ENCODE measurements at regions not wholly inside any gene's neighbourhood (a gene's known extent, or its start where the extent isn't known, plus 50 kb on each side); places are given as distances from the start of the nearest gene placed in this dataset.

DNA sequence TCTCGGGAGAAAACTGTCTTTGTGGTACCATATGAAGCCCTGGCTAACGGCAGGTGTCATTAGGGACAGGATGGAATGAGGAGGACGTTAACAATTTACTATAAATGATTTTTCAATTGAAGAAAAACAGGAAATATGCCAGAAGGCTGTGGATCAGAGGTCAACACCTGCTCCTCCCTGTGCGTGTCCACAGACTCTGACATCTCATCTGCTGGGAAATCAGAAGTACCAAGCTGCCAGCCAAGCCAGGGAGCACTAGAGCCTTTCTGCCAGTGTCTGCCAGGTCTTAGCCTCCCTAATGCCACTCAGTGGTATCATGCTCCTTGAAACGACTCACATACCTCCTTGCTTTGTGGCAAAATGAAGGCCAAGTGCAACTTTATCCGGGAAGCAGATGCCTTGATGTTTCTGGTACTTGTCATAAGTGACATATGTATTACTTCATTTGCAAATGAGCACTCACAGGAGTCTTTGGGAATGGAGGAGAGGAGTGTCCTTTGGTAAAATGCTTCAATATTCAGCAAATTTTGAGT, 541.1 kb downstream of the SATB2 start:
- no peaks in the 10 kb centered on the region for H3K9me3 ChIP-seq
- TF ChIP-seq, protein P1, sequence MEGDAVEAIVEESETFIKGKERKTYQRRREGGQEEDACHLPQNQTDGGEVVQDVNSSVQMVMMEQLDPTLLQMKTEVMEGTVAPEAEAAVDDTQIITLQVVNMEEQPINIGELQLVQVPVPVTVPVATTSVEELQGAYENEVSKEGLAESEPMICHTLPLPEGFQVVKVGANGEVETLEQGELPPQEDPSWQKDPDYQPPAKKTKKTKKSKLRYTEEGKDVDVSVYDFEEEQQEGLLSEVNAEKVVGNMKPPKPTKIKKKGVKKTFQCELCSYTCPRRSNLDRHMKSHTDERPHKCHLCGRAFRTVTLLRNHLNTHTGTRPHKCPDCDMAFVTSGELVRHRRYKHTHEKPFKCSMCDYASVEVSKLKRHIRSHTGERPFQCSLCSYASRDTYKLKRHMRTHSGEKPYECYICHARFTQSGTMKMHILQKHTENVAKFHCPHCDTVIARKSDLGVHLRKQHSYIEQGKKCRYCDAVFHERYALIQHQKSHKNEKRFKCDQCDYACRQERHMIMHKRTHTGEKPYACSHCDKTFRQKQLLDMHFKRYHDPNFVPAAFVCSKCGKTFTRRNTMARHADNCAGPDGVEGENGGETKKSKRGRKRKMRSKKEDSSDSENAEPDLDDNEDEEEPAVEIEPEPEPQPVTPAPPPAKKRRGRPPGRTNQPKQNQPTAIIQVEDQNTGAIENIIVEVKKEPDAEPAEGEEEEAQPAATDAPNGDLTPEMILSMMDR (IDR thresholded peaks at IDR 0.05; ENCODE audit: low read depth, low read length), result no peak
- DNase-seq, result no peak

DNA sequence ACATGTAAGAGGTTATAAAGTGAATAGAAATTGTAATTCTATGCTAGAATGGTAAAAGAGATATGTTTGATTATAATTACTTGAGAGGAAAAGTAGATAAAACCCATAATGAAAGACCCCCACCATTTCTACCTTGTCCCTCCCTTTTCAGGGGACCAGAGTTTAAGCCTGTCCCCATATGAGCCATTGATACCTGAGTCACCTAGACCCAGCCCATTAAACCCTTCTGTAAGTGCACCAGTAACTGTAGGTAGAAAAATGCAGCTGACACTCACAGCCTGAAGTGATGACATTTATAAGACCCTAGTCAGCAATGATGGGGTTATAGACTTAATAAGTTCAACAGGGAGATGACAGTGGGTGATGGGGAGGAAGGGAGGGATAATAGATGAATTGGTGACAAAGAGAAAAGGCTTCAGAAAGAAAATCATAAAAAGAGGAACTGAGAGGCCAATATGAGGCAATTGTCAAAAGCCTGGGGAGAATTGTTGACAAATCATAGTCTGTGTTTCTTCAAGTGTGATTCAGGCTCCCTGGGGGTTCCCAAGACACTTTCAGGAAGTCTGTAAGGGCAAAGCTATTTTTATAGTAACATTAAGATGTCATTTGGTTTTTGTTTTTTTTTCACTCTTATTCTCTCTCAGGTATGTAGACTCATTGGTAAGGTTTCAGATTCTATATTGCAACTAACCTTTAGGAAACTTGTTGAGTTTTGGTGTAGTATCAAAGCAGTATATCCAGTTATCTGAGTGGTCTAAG, 544.2 kb downstream of the SATB2 start:
- Histone ChIP-seq H3K4me3 (ENCODE audit: low read depth, low read length) (no peak overlapping the region), H3K9me3 (no peaks in the 10 kb centered on the region), H3K27me3 (no peaks in the 10 kb centered on the region), H3K36me3 (no peaks in the 10 kb centered on the region), H3K4me1 (no peaks in the 10 kb centered on the region)
- TF ChIP-seq, protein P1 (IDR thresholded peaks at IDR 0.05; ENCODE audit: low read depth, low read length), result no peak
- DNase-seq, result no peak

More for the DNA sequence above, 541.1 kb downstream of the SATB2 start:
- no peak overlapping the region for H3K4me3 ChIP-seq (ENCODE audit: low read depth, low read length)
- no peaks in the 10 kb centered on the region for H3K4me1 ChIP-seq
- no peaks in the 10 kb centered on the region for H3K27me3 ChIP-seq
- H3K36me3 ChIP-seq, result no peaks in the 10 kb centered on the region

DNA sequence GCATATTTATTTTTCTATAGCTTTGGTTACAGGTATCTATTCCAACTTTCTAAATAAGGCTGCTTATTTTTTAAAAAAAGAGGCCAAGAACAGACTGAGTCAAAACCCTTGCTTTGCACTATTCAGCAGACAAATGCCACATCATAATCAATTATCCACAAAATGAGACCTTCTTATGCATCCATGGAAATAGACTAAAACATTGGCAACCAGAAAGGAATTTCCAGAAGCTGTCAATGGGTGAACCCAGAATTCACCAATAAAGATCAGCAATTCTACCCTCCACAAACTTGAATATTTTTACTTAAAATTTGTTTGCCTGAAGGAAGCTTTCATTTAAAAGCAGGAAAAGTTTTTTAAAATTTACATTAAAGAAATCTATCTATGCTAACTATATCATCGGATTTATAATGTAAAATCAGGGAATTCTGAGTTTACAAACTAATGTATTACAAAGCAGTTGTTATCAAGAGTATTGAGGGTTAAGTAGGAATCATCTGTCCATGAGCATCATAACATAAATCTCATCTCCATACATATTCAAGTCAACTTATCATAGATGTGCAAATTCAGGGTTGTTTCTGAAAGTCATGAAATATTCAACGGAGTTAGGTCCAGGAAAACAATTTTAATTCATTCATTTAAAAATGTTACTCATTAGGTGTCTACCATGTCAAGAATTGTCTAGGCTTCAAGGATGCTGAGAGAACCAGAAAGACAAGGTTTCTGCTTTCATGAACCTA, 548.0 kb downstream of the SATB2 start:
- no peaks in the 10 kb centered on the region for H3K27me3 ChIP-seq
- H3K9me3 ChIP-seq, result no peaks in the 10 kb centered on the region
- TF ChIP-seq, protein P1 (IDR thresholded peaks at IDR 0.05; ENCODE audit: low read depth, low read length), result no peak
- no peaks in the 10 kb centered on the region for H3K36me3 ChIP-seq
- no peaks in the 10 kb centered on the region for H3K4me1 ChIP-seq
- no peak for DNase-seq
- H3K4me3 ChIP-seq (ENCODE audit: low read depth, low read length), result no peak overlapping the region

DNA sequence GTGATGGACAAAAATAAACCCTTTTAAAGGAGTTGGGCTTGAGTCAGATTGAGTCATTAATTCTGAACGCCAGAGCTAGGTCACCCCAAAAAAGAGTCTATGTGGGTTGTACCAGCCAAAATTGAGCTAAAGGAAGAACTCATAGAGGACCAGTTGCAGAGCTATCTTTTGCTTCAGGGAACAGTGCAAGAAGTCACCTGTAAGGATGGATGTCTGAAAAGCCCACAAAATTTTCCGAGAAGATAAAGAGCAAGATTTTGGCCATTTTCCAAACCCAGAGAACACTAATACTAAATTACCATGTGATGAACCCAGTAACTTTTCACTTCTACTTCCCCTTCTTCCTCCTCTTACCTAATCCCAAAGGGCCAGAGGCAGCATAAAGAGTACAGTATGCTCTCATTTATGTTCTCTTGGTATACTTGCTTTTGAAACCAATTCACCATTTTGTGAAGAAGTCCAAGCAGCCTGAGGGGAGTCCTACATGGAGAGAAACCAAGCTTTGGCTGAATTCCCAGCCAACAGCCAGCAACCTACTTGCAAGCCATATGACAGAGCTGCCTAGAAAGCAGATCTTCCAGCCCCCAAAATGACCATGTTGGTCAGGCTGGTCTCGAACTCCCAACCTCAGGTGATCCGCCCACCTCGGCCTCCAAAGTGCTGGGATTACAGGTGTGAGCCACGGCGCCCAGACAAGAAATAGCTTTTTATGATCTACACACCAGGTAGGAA, 551.7 kb downstream of the SATB2 start:
- H3K36me3 ChIP-seq, result no peaks in the 10 kb centered on the region
- DNase-seq, result no peak
- H3K27me3 ChIP-seq, result no peaks in the 10 kb centered on the region
- no peak overlapping the region for H3K4me3 ChIP-seq (ENCODE audit: low read depth, low read length)
- no peaks in the 10 kb centered on the region for H3K9me3 ChIP-seq
- TF ChIP-seq, protein P1 (IDR thresholded peaks at IDR 0.05; ENCODE audit: low read depth, low read length), result no peak
- H3K4me1 ChIP-seq, result no peaks in the 10 kb centered on the region

DNA sequence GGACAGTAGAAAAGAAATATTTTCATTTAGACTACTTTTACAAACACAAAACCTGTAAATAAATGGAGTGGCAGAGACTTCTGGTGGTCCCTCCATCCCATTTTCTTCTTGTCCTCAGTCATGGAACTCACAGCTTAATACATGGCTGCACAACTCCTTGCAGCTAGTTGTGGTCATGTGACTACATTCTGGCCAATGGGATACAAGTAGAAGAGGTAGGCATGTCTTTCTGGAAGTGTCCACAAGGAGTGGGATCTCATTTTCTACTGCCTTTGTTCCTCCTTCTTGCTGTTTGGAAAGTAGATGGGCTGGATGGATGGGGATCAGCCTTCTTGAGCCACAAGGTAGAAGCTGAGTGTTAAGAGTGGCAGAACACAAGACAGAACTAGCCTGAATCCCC, 555.8 kb downstream of the SATB2 start:
- no peaks in the 10 kb centered on the region for H3K9me3 ChIP-seq
- H3K4me1 ChIP-seq, result no peaks in the 10 kb centered on the region
- H3K36me3 ChIP-seq, result no peaks in the 10 kb centered on the region
- H3K27me3 ChIP-seq, result no peaks in the 10 kb centered on the region
- TF ChIP-seq, protein P1 (IDR thresholded peaks at IDR 0.05; ENCODE audit: low read depth, low read length), result no peak
- no peak for DNase-seq
- no peak overlapping the region for H3K4me3 ChIP-seq (ENCODE audit: low read depth, low read length)

All from BE2C (cell line).